ENCODE measurements at regions not wholly inside any gene's neighbourhood (a gene's known extent, or its start where the extent isn't known, plus 50 kb on each side); places are given as distances from the start of the nearest gene placed in this dataset.

DNA sequence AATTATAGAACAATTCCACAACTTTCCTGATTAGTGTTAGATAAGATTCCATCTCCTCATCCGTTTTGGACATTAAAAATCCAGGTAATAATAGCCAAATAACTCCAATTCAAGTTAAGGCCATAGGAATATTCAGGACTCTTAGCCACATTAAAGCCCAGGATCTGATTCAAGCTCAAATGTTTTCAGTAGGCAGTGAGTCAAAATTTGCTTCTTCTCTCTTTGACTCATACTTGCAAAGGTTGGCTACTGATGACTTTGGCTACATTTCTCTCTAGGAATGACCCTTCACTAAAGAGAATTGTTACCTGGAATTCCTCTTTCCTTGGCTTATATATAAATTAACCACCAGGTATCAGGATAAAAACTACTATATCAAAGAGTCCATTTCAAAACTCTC lies 354.9 kb upstream of the HS3ST1 start:
- TF ChIP-seq POLR2A (IDR thresholded peaks at IDR 0.05) = no peak
- TF ChIP-seq, protein P1, sequence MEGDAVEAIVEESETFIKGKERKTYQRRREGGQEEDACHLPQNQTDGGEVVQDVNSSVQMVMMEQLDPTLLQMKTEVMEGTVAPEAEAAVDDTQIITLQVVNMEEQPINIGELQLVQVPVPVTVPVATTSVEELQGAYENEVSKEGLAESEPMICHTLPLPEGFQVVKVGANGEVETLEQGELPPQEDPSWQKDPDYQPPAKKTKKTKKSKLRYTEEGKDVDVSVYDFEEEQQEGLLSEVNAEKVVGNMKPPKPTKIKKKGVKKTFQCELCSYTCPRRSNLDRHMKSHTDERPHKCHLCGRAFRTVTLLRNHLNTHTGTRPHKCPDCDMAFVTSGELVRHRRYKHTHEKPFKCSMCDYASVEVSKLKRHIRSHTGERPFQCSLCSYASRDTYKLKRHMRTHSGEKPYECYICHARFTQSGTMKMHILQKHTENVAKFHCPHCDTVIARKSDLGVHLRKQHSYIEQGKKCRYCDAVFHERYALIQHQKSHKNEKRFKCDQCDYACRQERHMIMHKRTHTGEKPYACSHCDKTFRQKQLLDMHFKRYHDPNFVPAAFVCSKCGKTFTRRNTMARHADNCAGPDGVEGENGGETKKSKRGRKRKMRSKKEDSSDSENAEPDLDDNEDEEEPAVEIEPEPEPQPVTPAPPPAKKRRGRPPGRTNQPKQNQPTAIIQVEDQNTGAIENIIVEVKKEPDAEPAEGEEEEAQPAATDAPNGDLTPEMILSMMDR (IDR thresholded peaks at IDR 0.05) = no peak
- no peak for TF ChIP-seq POLR2AphosphoS5 (IDR thresholded peaks at IDR 0.05)
